GM23338 (cell line): ENCODE measurements at regions not wholly inside any gene's neighbourhood (a gene's known extent, or its start where the extent isn't known, plus 50 kb on each side); places are given as distances from the start of the nearest gene placed in this dataset.

Experiments used
- ATAC-seq: fragments of 200-7000 bp; cut with Tn5 transposase; 3 replicates; pipeline ENCODE4 v1.9.1; 2020
- DNase-seq: peaks from one replicate; pipeline ENCODE4 v3.0.0-alpha.2; 2015; ENCODE audit warnings: low spot score
- H2AFZ ChIP-seq: fragments of 200-600 bp; sonication (generic); 2 replicates; pipeline ENCODE4 v1.8.0; 2016; ENCODE audit warnings: antibody characterized with exemption, mild to moderate bottlenecking, moderate library complexity
- H3F3A ChIP-seq: fragments of 200-600 bp; sonication (generic); replicated peaks from 2 replicates; pipeline ENCODE4 v1.8.0; 2017; ENCODE audit warnings: antibody characterized with exemption, mixed run types, low read depth
- H3K27ac ChIP-seq: fragments of 200-600 bp; sonication (generic); 2 replicates; pipeline ENCODE4 v1.6.1; 2016; ENCODE audit warnings: low read depth
- H3K27me3 ChIP-seq: fragments of 200-600 bp; sonication (generic); 2 replicates; pipeline ENCODE4 v1.8.0; 2016; ENCODE audit warnings: mild to moderate bottlenecking, mixed run types, moderate library complexity; ENCODE audit not compliant: insufficient read depth
- H3K36me3 ChIP-seq: fragments of 200-600 bp; sonication (generic); 2 replicates; pipeline ENCODE4 v1.8.0; 2016; ENCODE audit warnings: mild to moderate bottlenecking; ENCODE audit not compliant: insufficient read depth
- H3K4me1 ChIP-seq: fragments of 200-600 bp; sonication (generic); 2 replicates; pipeline ENCODE4 v1.8.0; 2016; ENCODE audit warnings: mild to moderate bottlenecking, moderate library complexity; ENCODE audit not compliant: insufficient read depth
- H3K4me2 ChIP-seq: fragments of 200-600 bp; sonication (generic); 2 replicates; pipeline ENCODE4 v1.7.1; 2017; ENCODE audit warnings: mixed run types
- H3K4me3 ChIP-seq: fragments of 200-600 bp; sonication (generic); 2 replicates; pipeline ENCODE4 v1.6.1; 2016; ENCODE audit warnings: mixed run types
- H3K79me2 ChIP-seq: fragments of 200-600 bp; sonication (generic); replicated peaks from 2 replicates; pipeline ENCODE4 v1.8.0; 2017; ENCODE audit warnings: mild to moderate bottlenecking; ENCODE audit not compliant: insufficient read depth
- H3K9me2 ChIP-seq: fragments of 200-600 bp; sonication (generic); 2 replicates; pipeline ENCODE4 v1.8.0; 2017; ENCODE audit not compliant: insufficient read depth
- H4K20me1 ChIP-seq: fragments of 200-600 bp; sonication (generic); replicated peaks from 2 replicates; pipeline ENCODE4 v1.8.0; 2017; ENCODE audit warnings: mild to moderate bottlenecking; ENCODE audit not compliant: insufficient read depth
- H3K27ac Mint-ChIP-seq: 2 replicates; pipeline ENCODE4 v1.8.0; 2020; ENCODE audit warnings: inconsistent platforms, mild to moderate bottlenecking, moderate library complexity, mixed read lengths
- H3K27me3 Mint-ChIP-seq: 3 replicates; pipeline ENCODE4 v1.8.0; 2022; ENCODE audit warnings: low read depth, mild to moderate bottlenecking, moderate library complexity, mixed read lengths, inconsistent platforms; ENCODE audit not compliant: insufficient read depth, poor library complexity
- H3K36me3 Mint-ChIP-seq: 3 replicates; pipeline ENCODE4 v1.8.0; 2021; ENCODE audit warnings: low read depth, mild to moderate bottlenecking, inconsistent platforms, moderate library complexity, mixed read lengths
- H3K4me1 Mint-ChIP-seq: 3 replicates; pipeline ENCODE4 v1.8.0; 2020; ENCODE audit warnings: mild to moderate bottlenecking, inconsistent platforms, mixed read lengths
- H3K4me3 Mint-ChIP-seq: 3 replicates; pipeline ENCODE4 v1.8.0; 2021; ENCODE audit warnings: moderate library complexity, mild to moderate bottlenecking, inconsistent platforms, mixed read lengths
- H3K9me3 Mint-ChIP-seq: 3 replicates; pipeline ENCODE4 v1.8.0; 2020; ENCODE audit warnings: moderate library complexity, mild to moderate bottlenecking, inconsistent platforms, mixed read lengths
- CREB1 ChIP-seq: fragments of 250-450 bp; sonication (Bioruptor Pico); IDR thresholded peaks from 2 replicates; pipeline ENCODE4 v1.5.0; 2020; ENCODE audit warnings: low read depth, mild to moderate bottlenecking, moderate library complexity
- EZH2 ChIP-seq: fragments of 200-600 bp; sonication (generic); IDR thresholded peaks from one replicate; pipeline ENCODE4 v1.8.0; 2017; ENCODE audit warnings: antibody characterized with exemption, mild to moderate bottlenecking, low read depth; ENCODE audit not compliant: unreplicated experiment
- EZH2phosphoT487 ChIP-seq: fragments of 200-600 bp; sonication (generic); IDR thresholded peaks from one replicate; pipeline ENCODE4 v1.8.1; 2018; ENCODE audit warnings: antibody characterized with exemption; ENCODE audit not compliant: unreplicated experiment
- JUNB ChIP-seq: IDR thresholded peaks from one replicate; pipeline ENCODE4 v1.6.1; 2016; ENCODE audit warnings: antibody characterized with exemption; ENCODE audit not compliant: unreplicated experiment
- NANOG ChIP-seq: IDR thresholded peaks from 2 replicates; pipeline ENCODE4 v1.6.1; 2016; ENCODE audit warnings: antibody characterized with exemption, borderline replicate concordance
- POLR2AphosphoS5 ChIP-seq: IDR thresholded peaks from 2 replicates; pipeline ENCODE4 v1.6.1; 2016; ENCODE audit warnings: antibody characterized with exemption, low read depth
- REST ChIP-seq: IDR thresholded peaks from one replicate; pipeline ENCODE4 v1.6.1; 2018; ENCODE audit warnings: antibody characterized with exemption; ENCODE audit not compliant: unreplicated experiment
- STAT1 ChIP-seq: IDR thresholded peaks from one replicate; pipeline ENCODE4 v1.6.1; 2016; ENCODE audit warnings: antibody characterized with exemption; ENCODE audit not compliant: unreplicated experiment
- ZNF114 ChIP-seq: fragments of 250-450 bp; sonication (Bioruptor Pico); IDR thresholded peaks from 2 replicates; pipeline ENCODE4 v1.5.0; 2020; ENCODE audit warnings: mild to moderate bottlenecking, moderate library complexity
- ZNF331 ChIP-seq: fragments of 250-450 bp; sonication (Bioruptor Pico); IDR thresholded peaks from 2 replicates; pipeline ENCODE4 v1.5.0; 2020; ENCODE audit warnings: low read depth, mild to moderate bottlenecking, moderate library complexity
- TF ChIP-seq, protein P1 (sequence below): fragments of 250-450 bp; sonication (Bioruptor Pico); IDR thresholded peaks from 2 replicates; pipeline ENCODE4 v1.5.0; 2020; ENCODE audit warnings: mild to moderate bottlenecking, moderate library complexity
- TF ChIP-seq, protein P2 (sequence below), 2 experiments: fragments of 200-600 bp in 1 of 2; sonication (generic) in 1 of 2; conservative IDR thresholded peaks; 2 replicates each; pipeline versions ENCODE4 v1.5.1 to v1.6.1; 2016 to 2017; ENCODE audit warnings: antibody characterized with exemption in 2 of 2, low read depth in 2 of 2, mild to moderate bottlenecking in 2 of 2, moderate library complexity in 1 of 2
- TF ChIP-seq, protein P3 (sequence below): IDR thresholded peaks from 2 replicates; pipeline ENCODE4 v1.6.1; 2016; ENCODE audit warnings: antibody characterized with exemption

GRCh38 chr7:21281193-21281592, 146.7 kb upstream of the SP4 start:
- DNase-seq: no peak
- no peak for TF ChIP-seq REST
- no peak for TF ChIP-seq CREB1 (CRISPR knock-in tag)
- TF ChIP-seq, protein P1, sequence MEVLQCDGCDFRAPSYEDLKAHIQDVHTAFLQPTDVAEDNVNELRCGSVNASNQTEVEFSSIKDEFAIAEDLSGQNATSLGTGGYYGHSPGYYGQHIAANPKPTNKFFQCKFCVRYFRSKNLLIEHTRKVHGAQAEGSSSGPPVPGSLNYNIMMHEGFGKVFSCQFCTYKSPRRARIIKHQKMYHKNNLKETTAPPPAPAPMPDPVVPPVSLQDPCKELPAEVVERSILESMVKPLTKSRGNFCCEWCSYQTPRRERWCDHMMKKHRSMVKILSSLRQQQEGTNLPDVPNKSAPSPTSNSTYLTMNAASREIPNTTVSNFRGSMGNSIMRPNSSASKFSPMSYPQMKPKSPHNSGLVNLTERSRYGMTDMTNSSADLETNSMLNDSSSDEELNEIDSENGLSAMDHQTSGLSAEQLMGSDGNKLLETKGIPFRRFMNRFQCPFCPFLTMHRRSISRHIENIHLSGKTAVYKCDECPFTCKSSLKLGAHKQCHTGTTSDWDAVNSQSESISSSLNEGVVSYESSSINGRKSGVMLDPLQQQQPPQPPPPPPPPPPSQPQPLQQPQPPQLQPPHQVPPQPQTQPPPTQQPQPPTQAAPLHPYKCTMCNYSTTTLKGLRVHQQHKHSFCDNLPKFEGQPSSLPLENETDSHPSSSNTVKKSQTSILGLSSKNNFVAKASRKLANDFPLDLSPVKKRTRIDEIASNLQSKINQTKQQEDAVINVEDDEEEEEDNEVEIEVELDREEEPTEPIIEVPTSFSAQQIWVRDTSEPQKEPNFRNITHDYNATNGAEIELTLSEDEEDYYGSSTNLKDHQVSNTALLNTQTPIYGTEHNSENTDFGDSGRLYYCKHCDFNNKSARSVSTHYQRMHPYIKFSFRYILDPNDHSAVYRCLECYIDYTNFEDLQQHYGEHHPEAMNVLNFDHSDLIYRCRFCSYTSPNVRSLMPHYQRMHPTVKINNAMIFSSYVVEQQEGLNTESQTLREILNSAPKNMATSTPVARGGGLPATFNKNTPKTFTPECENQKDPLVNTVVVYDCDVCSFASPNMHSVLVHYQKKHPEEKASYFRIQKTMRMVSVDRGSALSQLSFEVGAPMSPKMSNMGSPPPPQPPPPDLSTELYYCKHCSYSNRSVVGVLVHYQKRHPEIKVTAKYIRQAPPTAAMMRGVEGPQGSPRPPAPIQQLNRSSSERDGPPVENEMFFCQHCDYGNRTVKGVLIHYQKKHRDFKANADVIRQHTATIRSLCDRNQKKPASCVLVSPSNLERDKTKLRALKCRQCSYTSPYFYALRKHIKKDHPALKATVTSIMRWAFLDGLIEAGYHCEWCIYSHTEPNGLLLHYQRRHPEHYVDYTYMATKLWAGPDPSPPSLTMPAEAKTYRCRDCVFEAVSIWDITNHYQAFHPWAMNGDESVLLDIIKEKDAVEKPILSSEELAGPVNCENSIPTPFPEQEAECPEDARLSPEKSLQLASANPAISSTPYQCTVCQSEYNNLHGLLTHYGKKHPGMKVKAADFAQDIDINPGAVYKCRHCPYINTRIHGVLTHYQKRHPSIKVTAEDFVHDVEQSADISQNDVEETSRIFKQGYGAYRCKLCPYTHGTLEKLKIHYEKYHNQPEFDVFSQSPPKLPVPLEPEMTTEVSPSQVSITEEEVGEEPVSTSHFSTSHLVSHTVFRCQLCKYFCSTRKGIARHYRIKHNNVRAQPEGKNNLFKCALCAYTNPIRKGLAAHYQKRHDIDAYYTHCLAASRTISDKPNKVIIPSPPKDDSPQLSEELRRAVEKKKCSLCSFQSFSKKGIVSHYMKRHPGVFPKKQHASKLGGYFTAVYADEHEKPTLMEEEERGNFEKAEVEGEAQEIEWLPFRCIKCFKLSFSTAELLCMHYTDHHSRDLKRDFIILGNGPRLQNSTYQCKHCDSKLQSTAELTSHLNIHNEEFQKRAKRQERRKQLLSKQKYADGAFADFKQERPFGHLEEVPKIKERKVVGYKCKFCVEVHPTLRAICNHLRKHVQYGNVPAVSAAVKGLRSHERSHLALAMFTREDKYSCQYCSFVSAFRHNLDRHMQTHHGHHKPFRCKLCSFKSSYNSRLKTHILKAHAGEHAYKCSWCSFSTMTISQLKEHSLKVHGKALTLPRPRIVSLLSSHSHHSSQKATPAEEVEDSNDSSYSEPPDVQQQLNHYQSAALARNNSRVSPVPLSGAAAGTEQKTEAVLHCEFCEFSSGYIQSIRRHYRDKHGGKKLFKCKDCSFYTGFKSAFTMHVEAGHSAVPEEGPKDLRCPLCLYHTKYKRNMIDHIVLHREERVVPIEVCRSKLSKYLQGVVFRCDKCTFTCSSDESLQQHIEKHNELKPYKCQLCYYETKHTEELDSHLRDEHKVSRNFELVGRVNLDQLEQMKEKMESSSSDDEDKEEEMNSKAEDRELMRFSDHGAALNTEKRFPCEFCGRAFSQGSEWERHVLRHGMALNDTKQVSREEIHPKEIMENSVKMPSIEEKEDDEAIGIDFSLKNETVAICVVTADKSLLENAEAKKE (CRISPR knock-in tag): no peak
- no peak for TF ChIP-seq ZNF114
- no peak for TF ChIP-seq NANOG
- no peak for TF ChIP-seq POLR2AphosphoS5
- no peak for TF ChIP-seq EZH2phosphoT487
- TF ChIP-seq, protein P2, sequence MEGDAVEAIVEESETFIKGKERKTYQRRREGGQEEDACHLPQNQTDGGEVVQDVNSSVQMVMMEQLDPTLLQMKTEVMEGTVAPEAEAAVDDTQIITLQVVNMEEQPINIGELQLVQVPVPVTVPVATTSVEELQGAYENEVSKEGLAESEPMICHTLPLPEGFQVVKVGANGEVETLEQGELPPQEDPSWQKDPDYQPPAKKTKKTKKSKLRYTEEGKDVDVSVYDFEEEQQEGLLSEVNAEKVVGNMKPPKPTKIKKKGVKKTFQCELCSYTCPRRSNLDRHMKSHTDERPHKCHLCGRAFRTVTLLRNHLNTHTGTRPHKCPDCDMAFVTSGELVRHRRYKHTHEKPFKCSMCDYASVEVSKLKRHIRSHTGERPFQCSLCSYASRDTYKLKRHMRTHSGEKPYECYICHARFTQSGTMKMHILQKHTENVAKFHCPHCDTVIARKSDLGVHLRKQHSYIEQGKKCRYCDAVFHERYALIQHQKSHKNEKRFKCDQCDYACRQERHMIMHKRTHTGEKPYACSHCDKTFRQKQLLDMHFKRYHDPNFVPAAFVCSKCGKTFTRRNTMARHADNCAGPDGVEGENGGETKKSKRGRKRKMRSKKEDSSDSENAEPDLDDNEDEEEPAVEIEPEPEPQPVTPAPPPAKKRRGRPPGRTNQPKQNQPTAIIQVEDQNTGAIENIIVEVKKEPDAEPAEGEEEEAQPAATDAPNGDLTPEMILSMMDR (conservative IDR thresholded peaks at IDR 0.05; ENCODE audit: low read depth in 2 of 2): no peak
- TF ChIP-seq STAT1: no peak
- TF ChIP-seq EZH2: no peak
- TF ChIP-seq ZNF331 (CRISPR knock-in tag): no peak
- TF ChIP-seq JUNB: no peak
- TF ChIP-seq, protein P3, sequence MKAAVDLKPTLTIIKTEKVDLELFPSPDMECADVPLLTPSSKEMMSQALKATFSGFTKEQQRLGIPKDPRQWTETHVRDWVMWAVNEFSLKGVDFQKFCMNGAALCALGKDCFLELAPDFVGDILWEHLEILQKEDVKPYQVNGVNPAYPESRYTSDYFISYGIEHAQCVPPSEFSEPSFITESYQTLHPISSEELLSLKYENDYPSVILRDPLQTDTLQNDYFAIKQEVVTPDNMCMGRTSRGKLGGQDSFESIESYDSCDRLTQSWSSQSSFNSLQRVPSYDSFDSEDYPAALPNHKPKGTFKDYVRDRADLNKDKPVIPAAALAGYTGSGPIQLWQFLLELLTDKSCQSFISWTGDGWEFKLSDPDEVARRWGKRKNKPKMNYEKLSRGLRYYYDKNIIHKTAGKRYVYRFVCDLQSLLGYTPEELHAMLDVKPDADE: no peak
- Mint-ChIP-seq H3K36me3 (no peaks in the 10 kb centered on the region), H3K4me3 (no peak overlapping the region), H3K9me3 (no peaks in the 10 kb centered on the region), H3K27ac (no peak overlapping the region), H3K4me1 (peaks cover 7% of the 10 kb centered on the region), H3K27me3 (peaks cover 3% of the 10 kb centered on the region)
- Histone ChIP-seq H3K4me1 (peaks cover 3% of the 10 kb centered on the region; the same call in 1 of the 2 replicates), H2AFZ (0 out of 2 replicates have a peak overlapping the region, but pooled peaks have one; percentile 30), H3K79me2 (no peaks in the 10 kb centered on the region), H3F3A (no peaks in the 10 kb centered on the region), H3K4me2 (no peak overlapping the region), H3K27me3 (no peaks in the 10 kb centered on the region), H3K27ac (no peak overlapping the region), H3K36me3 (no peaks in the 10 kb centered on the region), H3K9me2 (peaks cover 18% of the 10 kb centered on the region), H4K20me1 (no peaks in the 10 kb centered on the region), H3K4me3 (no peak overlapping the region)
- no peak for ATAC-seq
